ENCODE measurements at regions not wholly inside any gene's neighbourhood (a gene's known extent, or its start where the extent isn't known, plus 50 kb on each side); places are given as distances from the start of the nearest gene placed in this dataset.
"Not testable (repeated sequence)": the region's sequence is repeated elsewhere in the genome, so short reads cannot be mapped to it uniquely, and the experiment has no call there.

GRCh38 chr4:141311246-141312204 lies 90.8 kb downstream of the ZNF330 start:
- Histone ChIP-seq H3K4me3 (no peak overlapping the region), H3K27ac (peak overlapping the region in 8 of 11 experiments; percentile 35 to 77 (median 64); a peak in 14 of 22 replicates), H3K4me2 (peak overlapping the region in 7 of 11 experiments; percentile 0 to 62 (median 33); a peak in 9 of 22 replicates), H3K9me3 (replicated peaks in 1 of 11) (peaks cover 0 to 23% (median 0%) of the 10 kb centered on the region in 11 experiments; a peak in 5 of 22 replicates), H4K20me1 (no peaks in the 10 kb centered on the region), H3K9ac (peak overlapping the region in 1 of 11 experiments; percentile 26; a peak in 1 of 22 replicates), H3K27me3 (no peaks in the 10 kb centered on the region; a peak in 2 of 22 replicates), H3K36me3 (no peaks in the 10 kb centered on the region), H3K4me1 (peaks cover 9 to 75% (median 21%) of the 10 kb centered on the region in 10 experiments)
- peak in 7 of 11 experiments; percentile 5 to 62 (median 38); a peak in 5 of 22 replicates for TF ChIP-seq Cebpa-rat (IDR thresholded peaks at IDR 0.05)

GRCh38 chr4:141314627-141315026 lies 93.9 kb downstream of the ZNF330 start:
- Histone ChIP-seq H3K36me3 (no peaks in the 10 kb centered on the region), H3K9me3 (replicated peaks in 1 of 11) (peaks cover 0 to 23% (median 0%) of the 10 kb centered on the region in 11 experiments; a peak in 5 of 22 replicates), H3K27ac (no peak overlapping the region; a peak in 1 of 22 replicates), H3K27me3 (no peaks in the 10 kb centered on the region), H3K4me2 (peak overlapping the region in 1 of 11 experiments; percentile 0; a peak in 1 of 22 replicates), H4K20me1 (no peaks in the 10 kb centered on the region), H3K4me1 (peaks cover 0 to 56% (median 5%) of the 10 kb centered on the region in 10 experiments; a peak in 10 of 20 replicates), H3K9ac (no peak overlapping the region), H3K4me3 (no peak overlapping the region)
- TF ChIP-seq Cebpa-rat (IDR thresholded peaks at IDR 0.05) = no peak

GRCh38 chr4:141328560-141329173 lies 108.0 kb downstream of the ZNF330 start:
- Histone ChIP-seq H4K20me1 (no peaks in the 10 kb centered on the region), H3K36me3 (0 out of 22 replicates have a peak, but pooled peaks cover 0 to 5% (median 0%) of the 10 kb centered on the region in 11 experiments), H3K27ac (peak overlapping the region; percentile 74 to 94 (median 86)), H3K4me3 (no peak overlapping the region), H3K9ac (peak overlapping the region; percentile 47 to 76 (median 70); a peak in 20 of 22 replicates), H3K27me3 (no peaks in the 10 kb centered on the region), H3K4me2 (peak overlapping the region; percentile 38 to 84 (median 67)), H3K9me3 (replicated peaks in 1 of 11) (peaks cover 4 to 50% (median 18%) of the 10 kb centered on the region in 11 experiments; a peak in 18 of 22 replicates), H3K4me1 (peaks cover 28 to 78% (median 43%) of the 10 kb centered on the region in 10 experiments)
- no peak for TF ChIP-seq Cebpa-rat (IDR thresholded peaks at IDR 0.05)

GRCh38 chr4:141329174-141329569 lies 108.5 kb downstream of the ZNF330 start:
- H4K20me1 ChIP-seq = no peaks in the 10 kb centered on the region
- peak; percentile 21 to 100 (median 92); a peak in 18 of 22 replicates for TF ChIP-seq Cebpa-rat (IDR thresholded peaks at IDR 0.05)
- peak overlapping the region; percentile 74 to 94 (median 86) for H3K27ac ChIP-seq
- peaks cover 28 to 78% (median 43%) of the 10 kb centered on the region in 10 experiments for H3K4me1 ChIP-seq
- H3K9ac ChIP-seq = peak overlapping the region in 10 of 11 experiments; percentile 56 to 76 (median 70); a peak in 20 of 22 replicates
- 0 out of 22 replicates have a peak, but pooled peaks cover 0 to 5% (median 0%) of the 10 kb centered on the region in 11 experiments for H3K36me3 ChIP-seq
- no peaks in the 10 kb centered on the region for H3K27me3 ChIP-seq
- H3K9me3 ChIP-seq (replicated peaks in 1 of 11) = peaks cover 4 to 55% (median 18%) of the 10 kb centered on the region in 11 experiments; a peak in 18 of 22 replicates
- no peak overlapping the region for H3K4me3 ChIP-seq
- peak overlapping the region; percentile 38 to 84 (median 67) for H3K4me2 ChIP-seq

- Histone ChIP-seq H3K27me3 (no peaks in the 10 kb centered on the region), H3K36me3 (0 out of 22 replicates have a peak, but pooled peaks cover 0 to 5% (median 0%) of the 10 kb centered on the region in 11 experiments), H3K9ac (peak overlapping the region in 6 of 11 experiments; percentile 38 to 76 (median 72); a peak in 10 of 22 replicates), H4K20me1 (no peaks in the 10 kb centered on the region), H3K4me3 (no peak overlapping the region; a peak in 2 of 20 replicates), H3K4me1 (peaks cover 28 to 71% (median 42%) of the 10 kb centered on the region in 10 experiments), H3K27ac (peak overlapping the region; percentile 74 to 94 (median 86); a peak in 21 of 22 replicates), H3K4me2 (peak overlapping the region in 10 of 11 experiments; percentile 39 to 84 (median 68); a peak in 18 of 22 replicates), H3K9me3 (replicated peaks in 1 of 11) (peaks cover 4 to 65% (median 21%) of the 10 kb centered on the region in 11 experiments; a peak in 18 of 22 replicates)
- no peak for TF ChIP-seq Cebpa-rat (IDR thresholded peaks at IDR 0.05)
These were observed 109.9 kb downstream of the ZNF330 start for GRCh38 chr4:141330616-141331015.

GRCh38 chr4:141331534-141332358 lies 111.1 kb downstream of the ZNF330 start:
- H3K9ac ChIP-seq = peak overlapping the region in 2 of 11 experiments; percentile 5 to 10; a peak in 1 of 22 replicates
- peak overlapping the region in 8 of 11 experiments; percentile 10 to 94 (median 76); a peak in 13 of 22 replicates for H3K27ac ChIP-seq
- no peaks in the 10 kb centered on the region for H4K20me1 ChIP-seq
- no peaks in the 10 kb centered on the region for H3K27me3 ChIP-seq
- peaks cover 28 to 59% (median 42%) of the 10 kb centered on the region in 10 experiments for H3K4me1 ChIP-seq
- peaks cover 4 to 56% (median 21%) of the 10 kb centered on the region in 11 experiments; a peak in 18 of 22 replicates for H3K9me3 ChIP-seq (replicated peaks in 1 of 11)
- H3K4me2 ChIP-seq = peak overlapping the region in 6 of 11 experiments; percentile 29 to 84 (median 45); a peak in 10 of 22 replicates
- no peak overlapping the region; a peak in 1 of 20 replicates for H3K4me3 ChIP-seq
- no peak for TF ChIP-seq Cebpa-rat (IDR thresholded peaks at IDR 0.05)
- H3K36me3 ChIP-seq = 0 out of 22 replicates have a peak, but pooled peaks cover 0 to 5% (median 0%) of the 10 kb centered on the region in 11 experiments

- H3K27me3 ChIP-seq, H4K20me1 ChIP-seq, H3K4me3 ChIP-seq, H3K36me3 ChIP-seq, H3K9ac ChIP-seq: not testable (repeated sequence)
- H3K4me1 ChIP-seq = peaks cover 28 to 51% (median 36%) of the 10 kb centered on the region in 10 experiments
- H3K27ac ChIP-seq = peak overlapping the region in 7 of 11 experiments; percentile 24 to 94 (median 90); a peak in 12 of 22 replicates
- peak overlapping the region in 4 of 11 experiments; percentile 29 to 84 (median 38); a peak in 4 of 22 replicates for H3K4me2 ChIP-seq
- peaks cover 4 to 48% (median 21%) of the 10 kb centered on the region in 11 experiments; a peak in 18 of 22 replicates for H3K9me3 ChIP-seq (replicated peaks in 1 of 11)
These were observed 111.9 kb downstream of the ZNF330 start for GRCh38 chr4:141332359-141333181.

GRCh38 chr4:141333456-141334230 lies 112.9 kb downstream of the ZNF330 start:
- not testable (repeated sequence) for H3K27me3 ChIP-seq, H3K36me3 ChIP-seq, H3K4me3 ChIP-seq, H3K4me2 ChIP-seq, H4K20me1 ChIP-seq, H3K9ac ChIP-seq
- Histone ChIP-seq H3K9me3 (replicated peaks in 1 of 11) (peaks cover 4 to 45% (median 21%) of the 10 kb centered on the region in 11 experiments; a peak in 18 of 22 replicates), H3K4me1 (peaks cover 18 to 41% (median 25%) of the 10 kb centered on the region in 10 experiments), H3K27ac (peak overlapping the region in 1 of 11 experiments; percentile 23; a peak in 3 of 22 replicates)
